Motor neuron (in vitro differentiated cells): ENCODE measurements at regions not wholly inside any gene's neighbourhood (a gene's known extent, or its start where the extent isn't known, plus 50 kb on each side); places are given as distances from the start of the nearest gene placed in this dataset.

ENCODE experiments used
- ATAC-seq, 8 experiments: fragments of 200-7000 bp; cut with Tn5 transposase; replicated peaks in 6 of 8; 2 replicates each; pipeline ENCODE4 v1.8.0; 2021; ENCODE audit warnings: mild to moderate bottlenecking in 8 of 8, moderate library complexity in 8 of 8
- H3K27ac ChIP-seq, 2 donors: fragments of 250-450 bp; sonication (Bioruptor Pico); 2 replicates each; pipeline ENCODE4 v1.9.0; 2021; ENCODE audit warnings: antibody characterized with exemption in 2 of 2, mild to moderate bottlenecking in 2 of 2, moderate library complexity in 1 of 2
- H3K4me1 ChIP-seq, 2 donors: fragments of 250-450 bp; sonication (Bioruptor Pico); replicated peaks in 1 of 2; 2 replicates each; pipeline ENCODE4 v1.6.1; 2021; ENCODE audit warnings: antibody characterized with exemption in 2 of 2, mild to moderate bottlenecking in 2 of 2, moderate library complexity in 1 of 2
- H3K4me3 ChIP-seq, 5 donors: fragments of 250-450 bp; sonication (Bioruptor Pico); 2 replicates each; pipeline ENCODE4 v1.9.0; 2021; ENCODE audit warnings: antibody characterized with exemption in 5 of 5, mild to moderate bottlenecking in 5 of 5, moderate library complexity in 4 of 5
- WGBS, 10 experiments: fragments of 450-650 bp; shearing (Covaris generic); methylation state at CpG; one replicate each; pipeline ENCODE4 v1.0.0; 2022; 5-methylcytosine and 5-hydroxymethylcytosine counted together
- in situ Hi-C, 9 experiments: fragments of 400-800 bp; cut with MboI; loops; one replicate each; pipeline ENCODE4 v1.15.0; 2021; ENCODE audit warnings: low sequenced_read_pairs in 9 of 9, low pct_unique_long_range_greater_than_20kb in 2 of 9; ENCODE audit not compliant: unreplicated experiment in 9 of 9

DNA sequence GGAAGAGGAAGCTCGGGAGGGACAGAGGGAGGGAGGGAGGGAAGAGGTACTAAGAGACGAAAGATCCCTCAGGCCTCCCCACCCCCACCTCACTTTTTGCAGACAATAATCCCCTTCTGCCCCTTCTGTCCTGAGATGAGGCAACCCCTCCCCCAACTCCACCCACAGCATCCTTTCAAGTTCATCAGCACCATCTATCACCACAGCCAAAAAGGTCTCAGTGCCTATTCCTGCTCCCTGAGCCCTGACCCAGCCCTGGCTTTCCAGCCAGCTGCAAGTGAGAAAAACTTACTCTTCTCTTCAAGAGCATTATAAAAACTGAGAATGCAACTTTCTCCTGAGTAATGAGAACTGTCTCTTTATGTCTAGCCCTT is 133.2 kb upstream of the LRFN2 start:
- in situ Hi-C loops, result no loop called here
- Histone ChIP-seq H3K27ac (no peak overlapping the region), H3K4me3 (no peak overlapping the region), H3K4me1 (peaks cover 52 to 53% of the 10 kb centered on the region in 2 donors)
- peak in 2 of 8 experiments; percentile 6 to 25 for ATAC-seq
- WGBS, 10 experiments, result no CpG with 5 or more reads among the region's 2 CpGs

DNA sequence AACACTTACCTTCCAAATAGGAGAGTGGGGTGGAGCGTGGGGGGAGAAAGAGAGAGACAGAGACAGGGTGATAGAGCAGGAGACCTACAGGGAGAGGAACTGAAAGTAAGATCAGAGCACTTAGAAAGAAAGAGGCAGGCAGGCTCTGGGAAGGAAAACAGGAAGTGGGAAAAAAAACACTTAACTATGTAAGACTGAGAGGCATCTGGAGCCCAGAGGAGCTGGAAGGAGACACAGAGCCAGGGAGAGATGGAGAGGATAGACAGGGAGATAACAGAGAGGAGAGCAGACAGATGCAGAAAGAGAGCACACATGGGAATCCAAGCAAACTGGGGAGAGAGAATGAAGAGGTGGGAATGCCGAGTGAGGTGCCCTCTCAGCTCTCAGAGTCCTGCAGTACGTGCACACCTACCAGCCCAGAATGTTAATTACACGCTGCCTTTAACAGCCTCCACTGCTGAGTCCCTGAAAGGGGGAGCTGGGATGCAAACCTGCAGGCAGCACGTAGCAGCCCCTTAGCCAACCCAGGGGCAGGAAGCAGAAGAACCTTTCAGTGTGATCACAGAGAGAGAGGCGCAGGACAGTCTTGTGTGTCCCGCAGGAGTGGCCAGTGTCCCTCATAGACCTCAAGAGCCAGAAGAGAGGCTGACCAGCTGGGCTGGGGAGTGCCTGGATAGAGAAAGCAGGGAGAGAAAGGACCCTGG is 132.7 kb upstream of the LRFN2 start:
- H3K4me1 ChIP-seq, result peaks cover 57 to 58% of the 10 kb centered on the region in 2 donors
- peak overlapping the region in 1 of 2 donors; percentile 12 for H3K27ac ChIP-seq
- in situ Hi-C loops, result no loop called here
- H3K4me3 ChIP-seq, result no peak overlapping the region
- peak in 7 of 8 experiments; percentile 7 to 52 (median 41) for ATAC-seq
- 0 to 86% (median 27%) methylated on average over 1 to 4 of the region's 7 CpGs; no CpG with 5 or more reads in 3 of the 10 experiments for WGBS, 10 experiments

DNA sequence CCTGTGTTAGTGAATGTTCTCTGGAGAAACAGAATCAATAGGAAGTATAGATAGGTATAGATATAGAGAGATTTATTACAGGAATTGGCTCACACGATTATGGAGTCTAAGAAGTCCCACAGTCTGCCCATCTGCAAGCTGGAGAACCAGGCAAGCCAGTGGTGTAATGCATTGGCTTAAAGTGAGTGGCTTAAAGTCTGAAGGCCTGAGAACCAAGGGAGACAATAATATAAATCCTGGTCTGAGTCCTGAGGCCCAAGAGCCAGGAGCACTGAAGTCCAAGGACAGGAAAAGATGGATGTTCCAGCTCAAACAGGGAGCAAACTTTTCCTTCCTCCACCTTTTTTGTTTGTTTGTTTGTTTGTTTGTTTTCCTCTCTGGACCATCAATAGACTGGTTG is 131.2 kb upstream of the LRFN2 start:
- no peak overlapping the region for H3K27ac ChIP-seq
- WGBS, 10 experiments, result 57 to 100% (median 94%) methylated on average over 1 of the region's 1 CpG; no CpG with 5 or more reads in 2 of the 10 experiments

GRCh38 chr6:40717411-40718057 is 130.4 kb upstream of the LRFN2 start:
- Histone ChIP-seq H3K27ac (no peak overlapping the region), H3K4me1 (peaks cover 43 to 46% of the 10 kb centered on the region in 2 donors), H3K4me3 (no peak overlapping the region)
- 40 to 100% (median 83%) methylated on average over 1 to 3 of the region's 3 CpGs; no CpG with 5 or more reads in 1 of the 10 experiments for WGBS, 10 experiments
- in situ Hi-C loops, result no loop called here
- no peak for ATAC-seq

More for the DNA sequence above, 131.2 kb upstream of the LRFN2 start:
- Histone ChIP-seq H3K4me1 (peaks cover 46 to 52% of the 10 kb centered on the region in 2 donors), H3K4me3 (no peak overlapping the region)
- in situ Hi-C loops, result no loop called here
- no peak for ATAC-seq

DNA sequence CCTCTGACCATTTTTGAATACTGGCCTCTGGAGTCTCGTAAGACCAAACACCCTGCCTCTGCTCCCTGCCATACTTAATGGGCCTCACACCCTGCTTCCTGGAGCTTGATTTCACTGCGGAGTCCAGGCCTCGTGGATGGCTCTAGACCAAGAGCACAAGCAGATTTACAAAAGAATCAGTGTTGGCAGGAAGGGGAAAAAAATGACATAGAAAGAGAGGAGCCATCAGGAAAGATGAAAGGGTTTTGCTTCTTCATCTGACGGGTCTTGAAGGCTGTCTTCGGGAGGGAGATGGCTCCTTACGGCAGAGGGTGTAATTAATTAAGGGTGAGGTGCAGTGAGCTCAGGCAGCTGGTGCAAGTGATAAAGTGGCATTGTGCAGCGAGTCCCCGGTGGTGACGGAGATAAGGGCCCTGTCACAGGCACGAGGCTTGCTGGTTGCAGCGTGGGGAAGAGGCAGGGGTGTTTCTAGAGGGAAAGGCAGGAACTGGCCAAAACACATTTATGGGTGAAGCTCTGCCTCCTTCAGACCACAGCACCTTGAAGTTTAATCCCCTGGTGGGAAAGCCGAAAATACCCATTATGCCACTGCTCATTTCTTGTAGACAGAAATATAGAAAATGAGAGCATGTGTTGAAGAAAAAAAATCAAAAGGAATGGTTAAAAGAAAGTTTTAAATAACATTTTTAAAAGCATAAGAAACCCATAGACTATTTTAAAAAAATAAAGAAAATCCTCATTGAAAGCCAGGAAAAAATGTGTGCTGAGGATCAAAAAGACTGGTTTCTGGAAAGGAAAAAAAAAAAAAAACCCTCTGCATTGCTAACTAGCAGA is 128.6 kb upstream of the LRFN2 start:
- 35 to 93% (median 49%) methylated on average over 3 to 12 of the region's 12 CpGs for WGBS, 10 experiments
- ATAC-seq, result peak in 5 of 8 experiments; percentile 55 to 73 (median 69)

GRCh38 chr6:40714576-40715564 is 127.7 kb upstream of the LRFN2 start:
- H3K27ac ChIP-seq, result peak overlapping the region; percentile 32 to 53
- ATAC-seq, result peak in 5 of 8 experiments; percentile 51 to 81 (median 64)

More for the DNA sequence above, 128.6 kb upstream of the LRFN2 start:
- Histone ChIP-seq H3K4me3 (no peak overlapping the region), H3K4me1 (peaks cover 26 to 30% of the 10 kb centered on the region in 2 donors), H3K27ac (peak overlapping the region; percentile 32 to 53)
- in situ Hi-C loops, result no loop called here

DNA sequence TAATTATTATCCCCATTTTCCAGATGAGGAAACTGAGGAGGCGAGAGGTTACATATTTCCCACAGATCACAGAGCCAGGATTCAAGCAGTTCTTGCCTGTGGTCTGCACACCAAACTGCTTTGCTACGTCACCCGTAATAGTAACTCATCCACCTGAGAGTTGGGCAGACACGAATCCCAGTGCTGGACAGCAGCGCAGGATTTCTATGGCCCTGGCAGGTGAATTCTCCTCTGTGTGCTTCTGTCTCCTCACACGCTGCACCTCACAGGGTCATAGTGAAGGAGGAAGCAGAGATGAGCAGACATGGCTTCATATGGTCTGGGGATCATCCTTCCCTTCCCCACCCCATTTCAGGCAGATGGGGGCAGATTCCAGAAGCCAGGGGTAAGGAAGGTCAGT is 127.0 kb upstream of the LRFN2 start:
- in situ Hi-C loops, result no loop called here
- no peak for ATAC-seq

More at GRCh38 chr6:40714576-40715564, 127.7 kb upstream of the LRFN2 start:
- 60 to 100% (median 89%) methylated on average over 1 to 8 of the region's 8 CpGs; no CpG with 5 or more reads in 2 of the 10 experiments for WGBS, 10 experiments
- H3K4me3 ChIP-seq, result no peak overlapping the region
- H3K4me1 ChIP-seq, result peaks cover 19 to 21% of the 10 kb centered on the region in 2 donors
- in situ Hi-C loops, result no loop called here

DNA sequence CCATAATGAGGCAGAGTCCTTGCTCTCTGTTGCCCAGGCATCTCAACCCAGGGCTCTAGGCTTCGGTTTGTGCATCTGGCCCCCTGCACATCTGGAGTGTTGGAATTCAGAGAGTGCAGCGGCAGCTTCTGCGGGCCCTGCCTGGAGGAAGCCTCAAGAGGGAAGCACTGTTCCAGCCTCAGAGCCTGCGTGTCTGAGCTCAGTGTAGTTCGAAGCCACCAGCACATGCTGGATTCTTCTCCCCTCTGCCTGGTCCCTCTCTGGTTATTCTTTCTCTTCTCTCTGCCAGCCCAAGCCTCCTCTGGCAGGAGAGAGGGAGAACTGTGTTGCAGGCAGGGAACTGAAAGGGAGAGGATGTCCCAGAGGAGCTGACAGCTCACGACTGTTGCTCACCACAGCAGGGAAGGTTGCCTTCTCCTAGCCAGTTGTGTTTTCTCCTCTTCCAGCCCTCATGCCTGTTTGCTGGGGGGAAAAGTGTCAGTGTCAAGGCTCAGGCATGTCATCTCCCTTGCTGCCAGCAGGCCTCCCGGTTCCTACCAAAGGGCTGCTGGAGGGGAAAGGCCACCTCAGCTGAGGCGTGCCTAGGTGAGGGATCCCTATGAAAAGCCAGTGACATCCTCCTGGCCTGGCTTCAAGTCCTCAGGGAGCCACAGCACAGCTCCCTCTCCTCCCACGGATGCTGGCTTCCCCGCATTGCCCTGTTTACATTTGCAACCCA is 126.0 kb upstream of the LRFN2 start:
- H3K4me1 ChIP-seq, result peaks cover 13 to 14% of the 10 kb centered on the region in 2 donors
- H3K27ac ChIP-seq, result no peak overlapping the region
- in situ Hi-C loops, result no loop called here
- 33 to 60% (median 45%) methylated on average over 2 to 4 of the region's 10 CpGs; no CpG with 5 or more reads in 4 of the 10 experiments for WGBS, 10 experiments
- ATAC-seq, result peak in 3 of 8 experiments; percentile 20 to 68 (median 62)
- no peak overlapping the region for H3K4me3 ChIP-seq

More for the DNA sequence above, 127.0 kb upstream of the LRFN2 start:
- H3K4me1 ChIP-seq, result peaks cover 13 to 14% of the 10 kb centered on the region in 2 donors
- no peak overlapping the region for H3K27ac ChIP-seq
- H3K4me3 ChIP-seq, result no peak overlapping the region
- 80 to 100% (median 96%) methylated on average over 1 to 4 of the region's 6 CpGs; no CpG with 5 or more reads in 4 of the 10 experiments for WGBS, 10 experiments

DNA sequence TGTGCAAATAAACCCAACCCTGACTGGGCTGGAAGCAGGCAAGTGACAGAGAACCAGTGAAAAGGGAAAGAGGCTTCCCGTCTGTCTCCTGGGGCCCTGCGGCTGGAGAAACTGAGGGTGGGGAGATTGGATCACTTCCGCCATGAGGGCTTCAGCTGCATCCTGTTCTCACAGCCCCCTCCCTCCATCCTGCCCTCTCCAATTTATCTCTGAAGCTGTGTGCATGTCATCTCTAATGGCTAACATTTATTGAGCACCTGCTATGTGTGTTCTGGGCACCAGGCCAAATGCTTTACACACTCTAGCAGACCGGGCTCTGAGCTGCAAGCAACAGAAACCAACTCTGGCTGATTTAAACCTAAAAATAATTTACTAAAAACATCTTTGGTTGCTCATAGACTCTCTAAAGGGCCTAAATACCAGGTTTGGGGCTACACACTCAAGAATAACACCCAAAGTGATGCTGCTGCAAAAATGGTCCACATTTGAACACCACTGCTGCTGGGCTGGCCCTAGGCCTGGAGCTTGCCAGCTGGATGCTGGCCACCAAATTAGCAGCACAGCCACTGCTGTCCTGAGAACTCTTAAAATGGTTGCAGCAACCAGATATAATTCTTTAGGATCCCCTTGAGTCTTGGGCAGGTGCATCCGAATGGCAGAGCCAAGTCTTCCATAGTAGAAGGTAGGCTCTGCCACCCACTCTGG is 123.6 kb upstream of the LRFN2 start:
- ATAC-seq, result no peak
- WGBS, 10 experiments, result 75 to 94% (median 83%) methylated on average over 1 to 3 of the region's 5 CpGs; no CpG with 5 or more reads in 3 of the 10 experiments
- no peak overlapping the region for H3K4me3 ChIP-seq
- H3K27ac ChIP-seq, result no peak overlapping the region
- peaks cover 20% of the 10 kb centered on the region in 2 donors for H3K4me1 ChIP-seq
- in situ Hi-C loops, result no loop called here

DNA sequence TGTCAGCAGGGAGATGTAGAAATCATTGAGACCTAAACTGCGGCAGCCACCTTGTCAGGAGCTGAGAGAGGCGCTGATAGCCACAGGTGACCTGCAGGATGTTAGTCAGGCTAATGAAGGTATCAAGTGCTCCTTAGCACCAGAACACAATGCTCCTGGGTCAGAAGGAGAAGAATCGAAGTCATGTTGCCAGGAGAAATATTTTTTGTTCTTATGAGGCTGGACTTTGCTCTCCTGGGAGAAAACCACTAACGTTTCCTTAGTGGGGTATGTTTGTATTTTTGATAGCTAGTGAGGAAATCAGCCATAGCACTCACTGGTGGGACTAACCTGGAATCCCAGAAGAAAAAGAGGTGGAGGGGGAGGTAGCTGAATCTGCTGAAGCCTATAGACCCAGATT is 120.9 kb upstream of the LRFN2 start:
- Histone ChIP-seq H3K27ac (no peak overlapping the region), H3K4me1 (peaks cover 17 to 18% of the 10 kb centered on the region in 2 donors), H3K4me3 (no peak overlapping the region)
- 13 to 100% (median 82%) methylated on average over 1 to 4 of the region's 4 CpGs; no CpG with 5 or more reads in 2 of the 10 experiments for WGBS, 10 experiments
- in situ Hi-C loops, result no loop called here
- ATAC-seq, result no peak

DNA sequence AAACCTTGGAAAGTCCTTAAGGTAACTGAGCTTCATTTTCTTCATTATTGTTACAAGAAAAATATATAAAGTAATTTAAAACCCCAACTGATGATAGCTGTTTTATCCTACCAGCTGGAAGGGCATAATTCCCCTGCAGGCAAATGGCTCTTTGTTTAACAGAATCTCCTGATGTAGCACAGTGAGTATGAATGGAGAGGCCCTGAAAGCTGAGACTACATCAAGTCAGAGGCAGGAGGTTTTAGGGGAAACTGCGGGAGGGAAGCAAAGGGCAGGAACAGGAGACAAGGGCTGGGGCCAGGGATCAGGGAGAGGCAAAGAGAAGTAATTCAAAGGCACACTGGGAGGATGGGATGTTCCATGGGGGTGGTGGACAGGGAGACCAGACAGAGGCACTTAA is 119.0 kb upstream of the LRFN2 start:
- 0 to 83% (median 50%) methylated on average over 1 of the region's 1 CpG; no CpG with 5 or more reads in 5 of the 10 experiments for WGBS, 10 experiments
- Histone ChIP-seq H3K4me3 (no peak overlapping the region), H3K4me1 (peaks cover 15 to 17% of the 10 kb centered on the region in 2 donors), H3K27ac (no peak overlapping the region)
- in situ Hi-C loops, result no loop called here
- peak in 1 of 8 experiments; percentile 47 for ATAC-seq
